Spleen (tissue), 11 donors: ENCODE measurements at regions not wholly inside any gene's neighbourhood (a gene's known extent, or its start where the extent isn't known, plus 50 kb on each side); places are given as distances from the start of the nearest gene placed in this dataset.

ENCODE experiments used
- DNase-seq: peaks from one replicate; pipeline ENCODE4 v3.0.0-alpha.2; 2020
- H3K27ac ChIP-seq, 8 donors: fragments of 200-600 bp; sonication (generic) in 7 of 8; 1 replicate in 4 of 8; 2 replicates in 4 of 8; pipeline versions ENCODE4 v1.5.0 to v1.8.0; 2016 to 2021; ENCODE audit warnings: inconsistent platforms in 4 of 8, mild to moderate bottlenecking in 4 of 8, moderate library complexity in 1 of 8
- H3K27me3 ChIP-seq, 7 donors: fragments of 200-600 bp; sonication (generic) in 6 of 7; replicated peaks in 1 of 7; 1 replicate in 4 of 7; 2 replicates in 3 of 7; pipeline versions ENCODE4 v1.5.0 to v1.8.0; 2016 to 2021; ENCODE audit warnings: inconsistent platforms in 3 of 7, mild to moderate bottlenecking in 1 of 7
- H3K36me3 ChIP-seq, 6 donors: fragments of 200-600 bp; sonication (generic) in 5 of 6; 1 replicate in 4 of 6; 2 replicates in 2 of 6; pipeline versions ENCODE4 v1.5.0 to v1.8.0; 2016 to 2021; ENCODE audit warnings: inconsistent platforms in 2 of 6
- H3K4me1 ChIP-seq, 6 donors: fragments of 200-600 bp; sonication (generic) in 5 of 6; 1 replicate in 3 of 6; 2 replicates in 3 of 6; pipeline versions ENCODE4 v1.5.0 to v1.8.0; 2016 to 2021; ENCODE audit warnings: inconsistent platforms in 3 of 6
- H3K4me3 ChIP-seq, 8 donors: fragments of 200-600 bp; sonication (generic) in 7 of 8; 1 replicate in 4 of 8; 2 replicates in 4 of 8; pipeline versions ENCODE4 v1.5.0 to v1.8.0; 2016 to 2021; ENCODE audit warnings: inconsistent platforms in 4 of 8, mild to moderate bottlenecking in 4 of 8, moderate library complexity in 2 of 8
- H3K9me3 ChIP-seq, 8 donors: fragments of 200-600 bp; sonication (generic) in 7 of 8; 1 replicate in 4 of 8; 2 replicates in 4 of 8; pipeline versions ENCODE4 v1.5.0 to v1.8.0; 2016 to 2021; ENCODE audit warnings: inconsistent platforms in 4 of 8
- CTCF ChIP-seq, 11 experiments: fragments of 200-600 bp in 7 of 11; fragments of 450-650 bp in 4 of 11; sonication (generic) in 4 of 11; IDR thresholded peaks in 8 of 11; conservative IDR thresholded peaks in 3 of 11; 1 replicate in 7 of 11; 2 replicates in 4 of 11; pipeline versions ENCODE4 v1.4.0 to v1.8.0; 2016 to 2021; ENCODE audit warnings: antibody characterized with exemption in 11 of 11, inconsistent platforms in 4 of 11, mild to moderate bottlenecking in 1 of 11
- POLR2A ChIP-seq, 3 donors: fragments of 450-650 bp; IDR thresholded peaks; one replicate each; pipeline ENCODE4 v1.5.1; 2017; ENCODE audit warnings: antibody characterized with exemption in 3 of 3, mild to moderate bottlenecking in 1 of 3
- POLR2AphosphoS5 ChIP-seq, 3 donors: sonication (generic); formaldehyde crosslinking; IDR thresholded peaks; one replicate each; pipeline ENCODE4 v1.5.1; 2017; ENCODE audit warnings: antibody characterized with exemption in 3 of 3
- WGBS, 5 donors: extraction: QIAGEN DNeasy Blood & Tissue Kit in 3 of 5; methylation state at CpG; one replicate each; pipeline versions ENCODE4 v1.1.5 to v1.1.7; 2013 to 2018; 5-methylcytosine and 5-hydroxymethylcytosine counted together
- intact Hi-C: fragments of 100-400 bp; cut with DNase I; formaldehyde crosslinking; loops from one replicate; pipeline ENCODE4 v1.15.0; 2023; ENCODE audit warnings: low total_unique reads
- donor health status: healthy with polysubstance abuse.
- donor health status: DM: no; HTN: no; CAD: no; lungs with moderate emphysema.
- donor health status: DM: no; HTN: no; CAD: no.
- donor health status: Bipolar disorder and iron deficiency.
- donor health status: healthy.
- donor health status: DM: no; HTN: no; CAD: no.
- donor health status: DM: yes; HTN: yes; CAD: no.

GRCh38 chr7:106793015-106793975 lies 71.8 kb upstream of the PIK3CG start:
- 69 to 81% (median 77%) methylated on average over 7 of the region's 7 CpGs for WGBS, 5 donors

GRCh38 chr7:106794276-106795083 lies 70.6 kb upstream of the PIK3CG start:
- intact Hi-C loops, result loop anchor here (5.0 kb wide), 1 partner anchor 68 kb away; no protein-coding TSS in a partner anchor
- 69 to 82% (median 70%) methylated on average over 5 to 6 of the region's 6 CpGs for whole genome bisulfite sequencing, 5 donors

More at GRCh38 chr7:106793015-106793975, 71.8 kb upstream of the PIK3CG start:
- Histone ChIP-seq H3K9me3 (peaks cover 0 to 14% (median 9%) of the 10 kb centered on the region in 8 donors), H3K4me3 (no peak overlapping the region), H3K36me3 (no peaks in the 10 kb centered on the region), H3K27ac (no peak overlapping the region), H3K27me3 (no peaks in the 10 kb centered on the region), H3K4me1 (peaks cover 0 to 6% (median 0%) of the 10 kb centered on the region in 6 donors)
- intact Hi-C loops, result loop anchor here (2.0 kb wide), 1 partner anchor 356 kb away; no protein-coding TSS in a partner anchor
- peak; percentile 49 to 76 (median 69) for TF ChIP-seq CTCF (IDR thresholded peaks at IDR 0.05 in 8 of 11, conservative IDR thresholded peaks at IDR 0.05 in 3 of 11)
- no peak for TF ChIP-seq POLR2A (IDR thresholded peaks at IDR 0.05)
- DNase-seq, result no peak

GRCh38 chr7:106795084-106795876 lies 69.8 kb upstream of the PIK3CG start:
- H3K27ac ChIP-seq, result no peak overlapping the region
- H3K27me3 ChIP-seq, result no peaks in the 10 kb centered on the region
- 82 to 95% (median 90%) methylated on average over 6 of the region's 6 CpGs for WGBS, 5 donors
- peaks cover 0 to 6% (median 0%) of the 10 kb centered on the region in 6 donors for H3K4me1 ChIP-seq
- no peak overlapping the region for H3K4me3 ChIP-seq
- no peak for DNase-seq
- no peaks in the 10 kb centered on the region for H3K36me3 ChIP-seq
- intact Hi-C loops, result loop anchor here (5.0 kb wide), 1 partner anchor 67 kb away; no protein-coding TSS in a partner anchor
- no peak for TF ChIP-seq POLR2A (IDR thresholded peaks at IDR 0.05)
- TF ChIP-seq CTCF (IDR thresholded peaks at IDR 0.05 in 8 of 11, conservative IDR thresholded peaks at IDR 0.05 in 3 of 11), result no peak
- TF ChIP-seq POLR2AphosphoS5 (IDR thresholded peaks at IDR 0.05), result no peak
- peaks cover 0 to 22% (median 19%) of the 10 kb centered on the region in 8 donors for H3K9me3 ChIP-seq

More at GRCh38 chr7:106794276-106795083, 70.6 kb upstream of the PIK3CG start:
- no peak for TF ChIP-seq POLR2A (IDR thresholded peaks at IDR 0.05)
- no peak for TF ChIP-seq POLR2AphosphoS5 (IDR thresholded peaks at IDR 0.05)
- TF ChIP-seq CTCF (IDR thresholded peaks at IDR 0.05 in 8 of 11, conservative IDR thresholded peaks at IDR 0.05 in 3 of 11), result no peak
- H3K27ac ChIP-seq, result no peak overlapping the region
- H3K27me3 ChIP-seq, result no peaks in the 10 kb centered on the region
- H3K4me1 ChIP-seq, result peaks cover 0 to 6% (median 0%) of the 10 kb centered on the region in 6 donors
- no peak overlapping the region for H3K4me3 ChIP-seq
- DNase-seq, result no peak
- H3K36me3 ChIP-seq, result no peaks in the 10 kb centered on the region
- H3K9me3 ChIP-seq, result peaks cover 0 to 22% (median 19%) of the 10 kb centered on the region in 8 donors
